Lower leg skin (tissue), 4 donors: ENCODE measurements at regions not wholly inside any gene's neighbourhood (a gene's known extent, or its start where the extent isn't known, plus 50 kb on each side); places are given as distances from the start of the nearest gene placed in this dataset.

Experiments used
- DNase-seq, 2 donors: peaks; one replicate each; pipeline ENCODE4 v3.0.0-alpha.2; 2019; ENCODE audit warnings: low spot score in 2 of 2
- H3K4me3 ChIP-seq: fragments of 200-600 bp; sonication (generic); 2 replicates; pipeline ENCODE4 v1.5.1; 2017; ENCODE audit warnings: mild to moderate bottlenecking, low read depth; ENCODE audit not compliant: poor library complexity, severe bottlenecking
- POLR2A ChIP-seq, 2 donors: fragments of 450-650 bp; IDR thresholded peaks; one replicate each; pipeline ENCODE4 v1.6.1; 2016 to 2017; ENCODE audit warnings: antibody characterized with exemption in 2 of 2, mild to moderate bottlenecking in 1 of 2, moderate library complexity in 1 of 2
- WGBS, 2 donors: methylation state at CpG; one replicate each; pipeline ENCODE4 v1.1.5; 2018; 5-methylcytosine and 5-hydroxymethylcytosine counted together
- intact Hi-C: fragments of 100-400 bp; cut with DNase I; formaldehyde crosslinking; loops from one replicate; pipeline ENCODE4 v1.15.0; 2023; ENCODE audit warnings: low total_unique reads
- TF ChIP-seq, protein P1 (sequence below), 3 donors: fragments of 450-650 bp; IDR thresholded peaks; one replicate each; pipeline ENCODE4 v1.5.1; 2016; ENCODE audit warnings: antibody characterized with exemption in 3 of 3, mild to moderate bottlenecking in 3 of 3, moderate library complexity in 2 of 3

DNA sequence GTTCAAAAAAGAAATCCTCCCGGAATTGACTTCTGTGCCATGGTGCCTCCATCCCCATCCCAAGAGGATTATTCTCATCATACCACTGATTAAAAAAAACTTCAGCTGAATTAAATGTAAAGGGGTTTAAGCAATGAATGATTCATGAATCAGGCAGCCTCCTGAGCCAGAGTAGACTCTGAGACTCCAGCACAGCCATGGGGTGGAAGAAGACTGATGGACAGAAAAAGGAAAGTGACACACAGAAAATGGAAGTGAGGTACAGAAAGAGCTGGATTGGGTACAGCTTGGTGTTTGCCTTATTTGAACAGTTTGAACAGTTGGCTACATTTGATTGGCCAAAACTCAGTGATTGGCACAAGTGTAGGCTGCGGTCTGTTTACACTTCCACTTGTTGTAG, 224.8 kb upstream of the ATP10A start:
- WGBS, 2 donors = 85 to 86% methylated on average over 2 of the region's 2 CpGs
- intact Hi-C loops = no loop called here
- no peak for TF ChIP-seq POLR2A (IDR thresholded peaks at IDR 0.05)
- TF ChIP-seq, protein P1, sequence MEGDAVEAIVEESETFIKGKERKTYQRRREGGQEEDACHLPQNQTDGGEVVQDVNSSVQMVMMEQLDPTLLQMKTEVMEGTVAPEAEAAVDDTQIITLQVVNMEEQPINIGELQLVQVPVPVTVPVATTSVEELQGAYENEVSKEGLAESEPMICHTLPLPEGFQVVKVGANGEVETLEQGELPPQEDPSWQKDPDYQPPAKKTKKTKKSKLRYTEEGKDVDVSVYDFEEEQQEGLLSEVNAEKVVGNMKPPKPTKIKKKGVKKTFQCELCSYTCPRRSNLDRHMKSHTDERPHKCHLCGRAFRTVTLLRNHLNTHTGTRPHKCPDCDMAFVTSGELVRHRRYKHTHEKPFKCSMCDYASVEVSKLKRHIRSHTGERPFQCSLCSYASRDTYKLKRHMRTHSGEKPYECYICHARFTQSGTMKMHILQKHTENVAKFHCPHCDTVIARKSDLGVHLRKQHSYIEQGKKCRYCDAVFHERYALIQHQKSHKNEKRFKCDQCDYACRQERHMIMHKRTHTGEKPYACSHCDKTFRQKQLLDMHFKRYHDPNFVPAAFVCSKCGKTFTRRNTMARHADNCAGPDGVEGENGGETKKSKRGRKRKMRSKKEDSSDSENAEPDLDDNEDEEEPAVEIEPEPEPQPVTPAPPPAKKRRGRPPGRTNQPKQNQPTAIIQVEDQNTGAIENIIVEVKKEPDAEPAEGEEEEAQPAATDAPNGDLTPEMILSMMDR (IDR thresholded peaks at IDR 0.05) = no peak
- no peak for DNase-seq
- no peak overlapping the region for H3K4me3 ChIP-seq

GRCh38 chr15:26087395-26087794, 224.3 kb upstream of the ATP10A start:
- no peak for DNase-seq
- intact Hi-C loops = no loop called here
- H3K4me3 ChIP-seq = no peak overlapping the region
- no peak for TF ChIP-seq POLR2A (IDR thresholded peaks at IDR 0.05)
- TF ChIP-seq, protein P1 (IDR thresholded peaks at IDR 0.05) = no peak
- WGBS, 2 donors = 35 to 45% methylated on average over 4 of the region's 4 CpGs

DNA sequence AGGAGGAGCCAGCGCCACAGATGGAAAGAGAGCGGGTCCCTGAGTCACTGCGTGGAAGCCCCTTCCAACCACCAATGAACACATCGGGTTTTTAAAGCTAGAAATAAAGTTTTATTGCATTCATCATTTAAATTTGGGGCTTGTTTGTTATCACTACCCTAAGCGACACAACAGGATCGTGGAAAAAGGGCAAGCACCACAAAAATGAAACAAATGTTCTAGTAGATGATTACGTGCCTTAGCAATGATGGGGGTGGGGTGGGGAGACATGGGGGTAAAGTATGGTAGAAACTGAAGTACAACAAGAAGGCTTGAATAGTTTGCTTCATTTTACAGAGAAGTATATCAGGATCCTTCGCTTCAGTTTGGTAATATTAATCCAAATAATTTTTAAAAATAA, 221.6 kb upstream of the ATP10A start:
- DNase-seq = no peak
- TF ChIP-seq, protein P1 (IDR thresholded peaks at IDR 0.05) = no peak
- TF ChIP-seq POLR2A (IDR thresholded peaks at IDR 0.05) = no peak
- intact Hi-C loops = no loop called here
- H3K4me3 ChIP-seq = no peak overlapping the region
- WGBS, 2 donors = 94 to 95% methylated on average over 8 of the region's 8 CpGs

DNA sequence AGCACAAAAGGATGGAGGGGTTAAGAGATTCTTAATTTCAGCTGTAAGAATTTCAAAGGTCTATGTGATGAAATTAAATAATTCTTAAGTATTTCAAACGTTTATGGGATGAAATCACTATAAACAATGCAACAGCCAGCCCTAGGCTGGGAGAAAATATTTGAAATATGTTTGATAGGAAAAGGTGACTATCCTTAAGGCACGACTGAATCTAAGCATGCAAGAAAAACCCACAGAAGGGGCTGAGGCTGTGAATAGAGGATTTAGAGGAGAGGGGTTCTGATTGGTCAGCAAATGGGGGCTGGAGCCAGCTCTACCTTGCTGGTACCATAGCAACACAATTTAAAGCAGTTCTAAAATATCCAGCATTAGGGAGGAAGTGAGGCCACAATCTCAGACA, 220.8 kb upstream of the ATP10A start:
- 27 to 30% methylated on average over 2 of the region's 2 CpGs for WGBS, 2 donors
- H3K4me3 ChIP-seq = no peak overlapping the region
- DNase-seq = no peak
- intact Hi-C loops = no loop called here
- TF ChIP-seq, protein P1 (IDR thresholded peaks at IDR 0.05) = no peak
- TF ChIP-seq POLR2A (IDR thresholded peaks at IDR 0.05) = no peak

GRCh38 chr15:26083457-26083856, 220.3 kb upstream of the ATP10A start:
- no peak overlapping the region for H3K4me3 ChIP-seq
- TF ChIP-seq, protein P1 (IDR thresholded peaks at IDR 0.05) = no peak
- no peak for TF ChIP-seq POLR2A (IDR thresholded peaks at IDR 0.05)
- no peak for DNase-seq
- intact Hi-C loops = no loop called here
- 56 to 64% methylated on average over 4 of the region's 4 CpGs for WGBS, 2 donors
